Aorta (tissue), 5 donors: ENCODE measurements at regions not wholly inside any gene's neighbourhood (a gene's known extent, or its start where the extent isn't known, plus 50 kb on each side); places are given as distances from the start of the nearest gene placed in this dataset.
"Not testable (repeated sequence)": the region's sequence is repeated elsewhere in the genome, so short reads cannot be mapped to it uniquely, and the experiment has no call there.

Experiments used
- ATAC-seq: fragments of 200-7000 bp; cut with Tn5 transposase; one replicate; pipeline ENCODE4 v1.9.1; 2022; ENCODE audit warnings: moderate library complexity; ENCODE audit not compliant: low FRiP score
- DNase-seq, 2 donors: peaks; one replicate each; pipeline ENCODE4 v3.0.0-alpha.2; 2020
- H3K27ac ChIP-seq, 2 donors: one replicate each; pipeline ENCODE4 v1.5.1; 2013; ENCODE audit warnings: low read length in 2 of 2, mild to moderate bottlenecking in 2 of 2, moderate library complexity in 2 of 2, control low read depth in 1 of 2, inconsistent platforms in 1 of 2, low read depth in 1 of 2
- H3K27me3 ChIP-seq, 2 donors: one replicate each; pipeline ENCODE4 v1.6.1; 2013; ENCODE audit warnings: control low read depth in 1 of 2, low read length in 1 of 2, mild to moderate bottlenecking in 1 of 2, moderate library complexity in 1 of 2; ENCODE audit not compliant: insufficient read depth in 2 of 2, control insufficient read depth in 1 of 2
- H3K36me3 ChIP-seq, 2 donors: one replicate each; pipeline ENCODE4 v1.6.1; 2013; ENCODE audit warnings: control low read depth in 1 of 2, low read length in 1 of 2, mild to moderate bottlenecking in 1 of 2; ENCODE audit not compliant: insufficient read depth in 2 of 2, control insufficient read depth in 1 of 2
- H3K4me1 ChIP-seq, 2 donors: one replicate each; pipeline ENCODE4 v1.6.1; 2013; ENCODE audit warnings: low read length in 2 of 2, control low read depth in 1 of 2, mild to moderate bottlenecking in 1 of 2, moderate library complexity in 1 of 2; ENCODE audit not compliant: insufficient read depth in 2 of 2, control insufficient read depth in 1 of 2
- H3K4me3 ChIP-seq, 2 donors: one replicate each; pipeline ENCODE4 v1.5.1; 2013; ENCODE audit warnings: low read length in 2 of 2, control low read depth in 1 of 2, mild to moderate bottlenecking in 1 of 2
- H3K9me3 ChIP-seq: one replicate; pipeline ENCODE4 v1.6.1; 2013; ENCODE audit warnings: mild to moderate bottlenecking, low read length; ENCODE audit not compliant: control insufficient read depth
- WGBS, 2 donors: extraction: QIAGEN DNeasy Blood & Tissue Kit; methylation state at CpG; one replicate each; pipeline ENCODE4 v1.1.7; 2013; 5-methylcytosine and 5-hydroxymethylcytosine counted together
- intact Hi-C, 2 donors: fragments of 100-400 bp; cut with DNase I; formaldehyde crosslinking; loops; one replicate each; pipeline versions ENCODE4 v1.14.2 to v1.15.0; 2022
- donor health status: healthy with polysubstance abuse.
- donor health status: Bipolar disorder and iron deficiency.
- donor health status: DM: no; HTN: no; CAD: no.
- donor health status: DM: no; HTN: no; CAD: no.
- donor health status: DM: yes; HTN: yes; CAD: no.

- WGBS, 2 donors: 43 to 55% methylated on average over 1 of the region's 1 CpG
- Histone ChIP-seq H3K36me3 (no peaks in the 10 kb centered on the region), H3K4me3 (no peak overlapping the region), H3K27me3 (no peaks in the 10 kb centered on the region), H3K27ac (no peak overlapping the region), H3K9me3 (no peaks in the 10 kb centered on the region), H3K4me1 (no peaks in the 10 kb centered on the region)
- no peak for ATAC-seq
- DNase-seq: no peak
- intact Hi-C loops: no loop called here
These were observed 560.7 kb downstream of the KCNJ18 start for GRCh38 chr17:22253007-22253406.

- H3K27me3 ChIP-seq: peaks cover 0 to 1% of the 10 kb centered on the region in 2 donors
- WGBS, 2 donors: 78 to 80% methylated on average over 17 of the region's 17 CpGs
- H3K27ac ChIP-seq: no peak overlapping the region
- no peak for DNase-seq
- no peaks in the 10 kb centered on the region for H3K4me1 ChIP-seq
- H3K9me3 ChIP-seq: peaks cover 3% of the 10 kb centered on the region
- H3K4me3 ChIP-seq: no peak overlapping the region
- no peak for ATAC-seq
- no peaks in the 10 kb centered on the region for H3K36me3 ChIP-seq
- intact Hi-C loops: no loop called here
These were observed 573.5 kb downstream of the KCNJ18 start for GRCh38 chr17:22265807-22266206.

- H3K36me3 ChIP-seq: no peaks in the 10 kb centered on the region
- ATAC-seq: no peak
- H3K4me3 ChIP-seq: no peak overlapping the region
- H3K4me1 ChIP-seq: no peaks in the 10 kb centered on the region
- intact Hi-C loops: no loop called here
- H3K9me3 ChIP-seq: peaks cover 3% of the 10 kb centered on the region
- peaks cover 0 to 1% of the 10 kb centered on the region in 2 donors for H3K27me3 ChIP-seq
- WGBS, 2 donors: 60 to 72% methylated on average over 18 of the region's 18 CpGs
- peak in 1 of 2 donors; percentile 46 for DNase-seq
- H3K27ac ChIP-seq: no peak overlapping the region
These were observed 573.9 kb downstream of the KCNJ18 start for GRCh38 chr17:22266231-22266630.

- Histone ChIP-seq H3K27me3 (peaks cover 0 to 1% of the 10 kb centered on the region in 2 donors), H3K4me3 (no peak overlapping the region), H3K9me3 (peaks cover 3% of the 10 kb centered on the region), H3K27ac (no peak overlapping the region), H3K4me1 (no peaks in the 10 kb centered on the region), H3K36me3 (no peaks in the 10 kb centered on the region)
- WGBS, 2 donors: 85 to 89% methylated on average over 9 of the region's 9 CpGs
- intact Hi-C loops: no loop called here
- ATAC-seq: no peak
- peak in 1 of 2 donors; percentile 49 for DNase-seq
These were observed 574.7 kb downstream of the KCNJ18 start for GRCh38 chr17:22267019-22267418.

- ATAC-seq (no peak), DNase-seq (peak in 1 of 2 donors; percentile 63)
- 69 to 71% methylated on average over 25 of the region's 25 CpGs for WGBS, 2 donors
- Histone ChIP-seq H3K4me1 (no peaks in the 10 kb centered on the region), H3K27me3 (peaks cover 0 to 1% of the 10 kb centered on the region in 2 donors), H3K36me3 (no peaks in the 10 kb centered on the region), H3K27ac (no peak overlapping the region), H3K4me3 (no peak overlapping the region), H3K9me3 (peaks cover 3% of the 10 kb centered on the region)
- intact Hi-C loops: no loop called here
These were observed 576.0 kb downstream of the KCNJ18 start for GRCh38 chr17:22268214-22268911.

GRCh38 chr17:22268912-22269220 lies 576.5 kb downstream of the KCNJ18 start:
- DNase-seq (no peak), ATAC-seq (no peak)
- 59 to 60% methylated on average over 13 of the region's 13 CpGs for WGBS, 2 donors
- Histone ChIP-seq H3K9me3 (peaks cover 3% of the 10 kb centered on the region), H3K27ac (no peak overlapping the region), H3K4me3 (no peak overlapping the region), H3K27me3 (peaks cover 0 to 1% of the 10 kb centered on the region in 2 donors), H3K4me1 (no peaks in the 10 kb centered on the region), H3K36me3 (no peaks in the 10 kb centered on the region)
- intact Hi-C loops: no loop called here

GRCh38 chr17:22270381-22270780 lies 578.1 kb downstream of the KCNJ18 start:
- peaks cover 0 to 1% of the 10 kb centered on the region in 2 donors for H3K27me3 ChIP-seq
- H3K4me1 ChIP-seq: no peaks in the 10 kb centered on the region
- no peak overlapping the region for H3K4me3 ChIP-seq
- intact Hi-C loops: no loop called here
- DNase-seq: peak in 1 of 2 donors; percentile 27
- peaks cover 3% of the 10 kb centered on the region for H3K9me3 ChIP-seq
- H3K36me3 ChIP-seq: no peaks in the 10 kb centered on the region
- no peak for ATAC-seq
- no peak overlapping the region for H3K27ac ChIP-seq
- WGBS, 2 donors: 65 to 70% methylated on average over 4 of the region's 4 CpGs

GRCh38 chr17:22270809-22271208 lies 578.5 kb downstream of the KCNJ18 start:
- DNase-seq: peak in 1 of 2 donors; percentile 55
- H3K27me3 ChIP-seq, ATAC-seq, H3K4me1 ChIP-seq, intact Hi-C loops, H3K36me3 ChIP-seq, H3K9me3 ChIP-seq, H3K27ac ChIP-seq, H3K4me3 ChIP-seq: not testable (repeated sequence)
- WGBS, 2 donors: 66 to 73% methylated on average over 1 of the region's 1 CpG

- ATAC-seq (no peak), DNase-seq (peak in 1 of 2 donors; percentile 40)
- Histone ChIP-seq H3K27ac (no peak overlapping the region), H3K9me3 (peaks cover 3% of the 10 kb centered on the region), H3K36me3 (no peaks in the 10 kb centered on the region), H3K4me3 (no peak overlapping the region), H3K27me3 (peaks cover 0 to 1% of the 10 kb centered on the region in 2 donors), H3K4me1 (no peaks in the 10 kb centered on the region)
- 71% methylated on average over 10 of the region's 10 CpGs for WGBS, 2 donors
- intact Hi-C loops: no loop called here
These were observed 580.2 kb downstream of the KCNJ18 start for GRCh38 chr17:22272363-22273146.
